ENCODE measurements at regions not wholly inside any gene's neighbourhood (a gene's known extent, or its start where the extent isn't known, plus 50 kb on each side); places are given as distances from the start of the nearest gene placed in this dataset.

- Histone ChIP-seq H3K4me3 (ENCODE audit: low read depth, low read length) (no peak overlapping the region), H3K27me3 (ENCODE audit: control insufficient read depth, insufficient read depth, low read length) (no peaks in the 10 kb centered on the region), H3K36me3 (ENCODE audit: control insufficient read depth, insufficient read depth, low read length) (no peaks in the 10 kb centered on the region)
- FAIRE-seq, result no peak
- no peak for TF ChIP-seq CTCF (IDR thresholded peaks at IDR 0.05; ENCODE audit: insufficient read depth, low read length, severe bottlenecking)
- DNase-seq (ENCODE audit: low read depth), result no peak
Measured at GRCh38 chr3:159843840-159844730, 144.6 kb upstream of the IL12A start.

GRCh38 chr3:159844801-159845261, 143.8 kb upstream of the IL12A start:
- DNase-seq (ENCODE audit: low read depth), result no peak
- FAIRE-seq, result no peak
- Histone ChIP-seq H3K27me3 (ENCODE audit: control insufficient read depth, insufficient read depth, low read length) (no peaks in the 10 kb centered on the region), H3K36me3 (ENCODE audit: control insufficient read depth, insufficient read depth, low read length) (no peaks in the 10 kb centered on the region), H3K4me3 (ENCODE audit: low read depth, low read length) (no peak overlapping the region)
- no peak for TF ChIP-seq CTCF (IDR thresholded peaks at IDR 0.05; ENCODE audit: insufficient read depth, low read length, severe bottlenecking)

- TF ChIP-seq CTCF (IDR thresholded peaks at IDR 0.05; ENCODE audit: insufficient read depth, low read length, severe bottlenecking), result no peak
- DNase-seq (ENCODE audit: low read depth) (no peak), FAIRE-seq (no peak)
- H3K4me3 ChIP-seq (ENCODE audit: low read depth, low read length), result no peak overlapping the region
- H3K36me3 ChIP-seq (ENCODE audit: control insufficient read depth, insufficient read depth, low read length), result no peaks in the 10 kb centered on the region
- no peaks in the 10 kb centered on the region for H3K27me3 ChIP-seq (ENCODE audit: control insufficient read depth, insufficient read depth, low read length)
Measured at GRCh38 chr3:159845737-159846136, 142.9 kb upstream of the IL12A start.

- no peak for FAIRE-seq
- Histone ChIP-seq H3K36me3 (ENCODE audit: control insufficient read depth, insufficient read depth, low read length) (no peaks in the 10 kb centered on the region), H3K27me3 (ENCODE audit: control insufficient read depth, insufficient read depth, low read length) (no peaks in the 10 kb centered on the region), H3K4me3 (ENCODE audit: low read depth, low read length) (no peak overlapping the region)
- DNase-seq (ENCODE audit: low read depth), result peak; percentile 58
- no peak for TF ChIP-seq CTCF (IDR thresholded peaks at IDR 0.05; ENCODE audit: insufficient read depth, low read length, severe bottlenecking)
Measured at GRCh38 chr3:159846255-159846654, 142.4 kb upstream of the IL12A start.

GRCh38 chr3:159848348-159849118, 140.1 kb upstream of the IL12A start:
- H3K27me3 ChIP-seq (ENCODE audit: control insufficient read depth, insufficient read depth, low read length), result no peaks in the 10 kb centered on the region
- no peaks in the 10 kb centered on the region for H3K36me3 ChIP-seq (ENCODE audit: control insufficient read depth, insufficient read depth, low read length)
- no peak for TF ChIP-seq CTCF (IDR thresholded peaks at IDR 0.05; ENCODE audit: insufficient read depth, low read length, severe bottlenecking)
- DNase-seq (ENCODE audit: low read depth) (no peak), FAIRE-seq (no peak)
- H3K4me3 ChIP-seq (ENCODE audit: low read depth, low read length), result no peak overlapping the region

Measured in bronchial epithelial cell (primary cell).